Testis (tissue), 2 donors: ENCODE measurements at regions not wholly inside any gene's neighbourhood (a gene's known extent, or its start where the extent isn't known, plus 50 kb on each side); places are given as distances from the start of the nearest gene placed in this dataset.

ENCODE experiments used
- CTCF ChIP-seq, 3 experiments: fragments of 450-650 bp in 2 of 3; fragments of 200-600 bp in 1 of 3; sonication (generic) in 1 of 3; IDR thresholded peaks; one replicate each; pipeline ENCODE4 v1.5.1; 2016 to 2019; ENCODE audit warnings: antibody characterized with exemption in 3 of 3, mild to moderate bottlenecking in 2 of 3, moderate library complexity in 1 of 3
- POLR2A ChIP-seq: fragments of 450-650 bp; IDR thresholded peaks from one replicate; pipeline ENCODE4 v1.6.1; 2017; ENCODE audit warnings: antibody characterized with exemption, mild to moderate bottlenecking, moderate library complexity

- TF ChIP-seq POLR2A = no peak
- TF ChIP-seq CTCF (IDR thresholded peaks at IDR 0.05) = no peak
These were observed 896.2 kb downstream of the BRD1 start for GRCh38 chr22:48931452-48931851.
